HCT116 (cell line): ENCODE measurements at regions not wholly inside any gene's neighbourhood (a gene's known extent, or its start where the extent isn't known, plus 50 kb on each side); places are given as distances from the start of the nearest gene placed in this dataset.

Source experiments
- ATAC-seq: fragments of 200-7000 bp; cut with Tn5 transposase; 2 replicates; pipeline ENCODE4 v1.9.1; 2020; ENCODE audit warnings: mild to moderate bottlenecking, moderate library complexity
- BruUV-seq: library from RNA; stranded (reverse); fragments of 400-500 nt; replicated peaks from 2 replicates; lab custom pipeline; 2021; lab: Mats Ljungman, UMichigan
- CTCF ChIA-PET: fragments of 300-600 bp; sonication (Branson Sonifier 250); formaldehyde crosslinking; loops from one replicate; lab custom pipeline; 2021; ENCODE audit warnings: antibody characterized with exemption; lab: Charles Lee
- POLR2A ChIA-PET: fragments of 300-600, 350-600 bp; sonication (Branson Sonifier 250); formaldehyde crosslinking; loops from one replicate; lab custom pipeline; 2021; ENCODE audit warnings: antibody characterized with exemption; lab: Charles Lee
- RAD21 ChIA-PET, 2 experiments: fragments of 300-600 bp; sonication (Branson Sonifier 250); formaldehyde crosslinking; loops; one replicate each; lab custom pipeline; 2023; ENCODE audit warnings: low total read pairs in 2 of 2; ENCODE audit not compliant: uncharacterized antibody in 2 of 2, unreplicated experiment in 2 of 2, low non-redundant PET in 1 of 2; lab: Charles Lee
- DNase-seq: peaks from one replicate; pipeline ENCODE4 v3.0.0-alpha.2; 2010; ENCODE audit warnings: low read depth, low spot score
- H2AFZ ChIP-seq: fragments of 200-600 bp; shearing (Covaris generic), sonication (generic); 2 replicates; pipeline ENCODE4 v1.6.1; 2017; ENCODE audit warnings: low read depth, mixed run types, mixed read lengths, antibody characterized with exemption, low read length; ENCODE audit not compliant: poor library complexity, severe bottlenecking
- H3K27ac ChIP-seq: 2 replicates; pipeline ENCODE4 v1.5.1; 2012; ENCODE audit warnings: low read depth, low read length
- H3K27me3 ChIP-seq: fragments of 200-600 bp; sonication (generic); 2 replicates; pipeline ENCODE4 v1.6.1; 2016; ENCODE audit warnings: mixed run types, low read length, mixed read lengths; ENCODE audit not compliant: insufficient read depth
- H3K36me3 ChIP-seq, 2 experiments: fragments of 200-500 bp in 1 of 2; fragments of 200-600 bp in 1 of 2; sonication (Bioruptor generic) in 1 of 2; sonication (generic) in 1 of 2; 2 replicates each; pipeline versions ENCODE4 v1.5.1 to v1.6.1; 2014 to 2016; ENCODE audit warnings: low read length in 2 of 2, inconsistent platforms in 1 of 2, mixed read lengths in 1 of 2, mixed run types in 1 of 2; ENCODE audit not compliant: insufficient read depth in 2 of 2, control insufficient read depth in 1 of 2
- H3K4me1 ChIP-seq, 2 experiments: fragments of 200-600 bp in 1 of 2; sonication (generic) in 1 of 2; 2 replicates each; pipeline versions ENCODE4 v1.5.1 to v1.6.1; 2012 to 2017; ENCODE audit warnings: low read length in 2 of 2, inconsistent platforms in 1 of 2, mild to moderate bottlenecking in 1 of 2, mixed read lengths in 1 of 2, mixed run types in 1 of 2, moderate library complexity in 1 of 2; ENCODE audit not compliant: insufficient read depth in 2 of 2, control insufficient read depth in 1 of 2
- H3K4me2 ChIP-seq: fragments of 200-600 bp; sonication (generic); 2 replicates; pipeline ENCODE4 v1.6.1; 2017; ENCODE audit warnings: mixed run types, low read length, mixed read lengths
- H3K4me3 ChIP-seq, 2 experiments: fragments of 200-600 bp in 1 of 2; sonication (generic) in 1 of 2; replicated peaks in 1 of 2; 2 replicates each; pipeline ENCODE4 v1.5.1; 2011 to 2016; ENCODE audit warnings: low read length in 2 of 2, control low read depth in 1 of 2, low read depth in 1 of 2, mild to moderate bottlenecking in 1 of 2, mixed read lengths in 1 of 2, mixed run types in 1 of 2
- H3K79me2 ChIP-seq: fragments of 200-600 bp; sonication (generic); 2 replicates; pipeline ENCODE4 v1.6.1; 2017; ENCODE audit warnings: mild to moderate bottlenecking, mixed run types, low read length, moderate library complexity, mixed read lengths; ENCODE audit not compliant: insufficient read depth
- H3K9ac ChIP-seq: fragments of 200-600 bp; sonication (generic); 2 replicates; pipeline ENCODE4 v1.6.1; 2016; ENCODE audit warnings: low read length, mixed read lengths
- H3K9me2 ChIP-seq: fragments of 200-600 bp; sonication (generic), shearing (Covaris generic); 2 replicates; pipeline ENCODE4 v1.6.1; 2017; ENCODE audit warnings: mixed run types, mild to moderate bottlenecking, moderate library complexity; ENCODE audit not compliant: insufficient read depth
- H3K9me3 ChIP-seq, 2 experiments: fragments of 200-500 bp in 1 of 2; fragments of 200-600 bp in 1 of 2; sonication (Bioruptor generic) in 1 of 2; sonication (generic) in 1 of 2; 2 replicates each; pipeline ENCODE4 v1.6.1; 2014 to 2017; ENCODE audit warnings: low read length in 2 of 2, mixed read lengths in 2 of 2, inconsistent platforms in 1 of 2, low read depth in 1 of 2, mild to moderate bottlenecking in 1 of 2, mixed run types in 1 of 2, moderate library complexity in 1 of 2; ENCODE audit not compliant: control insufficient read depth in 1 of 2, insufficient read depth in 1 of 2
- H4K20me1 ChIP-seq: fragments of 200-600 bp; sonication (generic), shearing (Covaris generic); 2 replicates; pipeline ENCODE4 v1.6.1; 2017; ENCODE audit warnings: mixed run types, mild to moderate bottlenecking, moderate library complexity; ENCODE audit not compliant: insufficient read depth
- CBX3 ChIP-seq: IDR thresholded peaks from 2 replicates; pipeline ENCODE4 v1.6.1; 2012; ENCODE audit warnings: low read depth
- EGR1 ChIP-seq: IDR thresholded peaks from 2 replicates; pipeline ENCODE4 v1.6.1; 2012; ENCODE audit warnings: low read depth
- ELF1 ChIP-seq: IDR thresholded peaks from 2 replicates; pipeline ENCODE4 v1.6.1; 2012; ENCODE audit warnings: low read depth, borderline replicate concordance
- EZH2 ChIP-seq: fragments of 200-600 bp; sonication (generic); IDR thresholded peaks from 2 replicates; pipeline ENCODE4 v1.6.1; 2017; ENCODE audit warnings: antibody characterized with exemption, mixed run types
- EZH2phosphoT487 ChIP-seq: fragments of 200-600 bp; IDR thresholded peaks from 2 replicates; pipeline ENCODE4 v1.6.1; 2018; ENCODE audit warnings: antibody characterized with exemption, borderline replicate concordance
- FOSL1 ChIP-seq: IDR thresholded peaks from 2 replicates; pipeline ENCODE4 v1.6.1; 2012; ENCODE audit warnings: low read depth
- JUND ChIP-seq: IDR thresholded peaks from 2 replicates; pipeline ENCODE4 v1.6.1; 2012
- POLR2AphosphoS5 ChIP-seq: IDR thresholded peaks from 2 replicates; pipeline ENCODE4 v1.6.1; 2011; ENCODE audit warnings: mild to moderate bottlenecking, low read depth, low read length, moderate library complexity
- RAD21 ChIP-seq: IDR thresholded peaks from 2 replicates; pipeline ENCODE4 v1.6.1; 2012; ENCODE audit warnings: low read depth, mild to moderate bottlenecking
- SIN3A ChIP-seq: IDR thresholded peaks from 2 replicates; pipeline ENCODE4 v1.6.1; 2012; ENCODE audit warnings: low read depth
- SP1 ChIP-seq: IDR thresholded peaks from 2 replicates; pipeline ENCODE4 v1.6.1; 2012; ENCODE audit warnings: low read depth
- SRF ChIP-seq: IDR thresholded peaks from 2 replicates; pipeline ENCODE4 v1.6.1; 2012; ENCODE audit warnings: low read depth
- TCF7L2 ChIP-seq: IDR thresholded peaks from 2 replicates; pipeline ENCODE4 v1.7.0; 2011; ENCODE audit warnings: borderline replicate concordance, inconsistent platforms; ENCODE audit not compliant: insufficient read depth, insufficient read length; ENCODE audit errors: extremely low read depth
- YY1 ChIP-seq: IDR thresholded peaks from 2 replicates; pipeline ENCODE4 v1.6.1; 2011; ENCODE audit warnings: low read length, low read depth, moderate library complexity, mild to moderate bottlenecking; ENCODE audit not compliant: insufficient replicate concordance; ENCODE audit errors: extremely low read depth
- ZNF274 ChIP-seq: fragments of 200-500 bp; sonication (Bioruptor generic); IDR thresholded peaks from 2 replicates; pipeline ENCODE4 v1.6.1; 2014; ENCODE audit warnings: mild to moderate bottlenecking, low read depth, low read length, inconsistent platforms
- intact Hi-C: fragments of 100-400 bp; cut with micrococcal nuclease; formaldehyde crosslinking; loops from 2 replicates; pipeline ENCODE4 v1.10.0; 2022
- TF ChIP-seq, protein P1 (sequence below), 3 experiments: fragments of 200-600 bp in 1 of 3; sonication (generic) in 1 of 3; IDR thresholded peaks in 2 of 3; conservative IDR thresholded peaks in 1 of 3; 2 replicates each; pipeline ENCODE4 v1.5.1; 2012 to 2017; ENCODE audit warnings: low read depth in 2 of 3, low read length in 2 of 3, antibody characterized with exemption in 1 of 3, borderline replicate concordance in 1 of 3, control low read depth in 1 of 3, mild to moderate bottlenecking in 1 of 3, mixed read lengths in 1 of 3, mixed run types in 1 of 3, moderate library complexity in 1 of 3; ENCODE audit not compliant: insufficient read depth in 1 of 3
- TF ChIP-seq, protein P2 (sequence below): IDR thresholded peaks from 2 replicates; pipeline ENCODE4 v1.6.1; 2012
- TF ChIP-seq, protein P3 (sequence below): IDR thresholded peaks from 2 replicates; pipeline ENCODE4 v1.6.1; 2011; ENCODE audit warnings: mild to moderate bottlenecking, low read length, moderate library complexity; ENCODE audit not compliant: insufficient replicate concordance; ENCODE audit errors: extremely low read depth
- TF ChIP-seq, protein P4 (sequence below): IDR thresholded peaks from 2 replicates; pipeline ENCODE4 v1.6.1; 2012

DNA sequence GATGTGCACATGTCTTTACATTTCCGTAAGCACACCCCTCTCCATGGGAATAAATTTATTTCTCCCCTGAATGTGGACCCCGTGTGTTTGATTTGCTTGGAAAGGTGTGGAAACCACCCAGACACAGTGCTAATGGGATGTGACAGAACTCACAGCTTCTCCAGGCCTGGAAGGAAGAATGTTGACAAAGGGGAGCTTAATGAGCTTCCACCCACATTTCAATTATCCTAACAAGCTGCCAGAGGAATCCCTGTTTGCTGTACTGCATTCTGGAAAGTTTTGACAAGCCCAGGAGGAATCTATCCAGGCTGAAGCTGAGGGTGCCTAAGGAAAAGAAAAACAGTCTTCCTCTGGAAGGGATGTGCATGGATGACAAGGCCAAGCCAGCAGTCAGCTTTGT is 51.2 kb upstream of the CCDC60 start:
- ATAC-seq (no peak), DNase-seq (no peak)
- Histone ChIP-seq H3K9me3 (no peaks in the 10 kb centered on the region), H3K4me3 (no peak overlapping the region), H3K4me2 (no peak overlapping the region), H4K20me1 (no peaks in the 10 kb centered on the region), H3K4me1 (no peaks in the 10 kb centered on the region), H3K27me3 (peaks cover 61% of the 10 kb centered on the region), H3K27ac (no peak overlapping the region), H3K79me2 (no peaks in the 10 kb centered on the region), H3K9me2 (no peaks in the 10 kb centered on the region), H2AFZ (no peak overlapping the region), H3K36me3 (no peaks in the 10 kb centered on the region), H3K9ac (no peak overlapping the region)
- no TSS peak for BruUV-seq
- RAD21 ChIA-PET, result no interaction called here
- TF ChIP-seq, protein P1, sequence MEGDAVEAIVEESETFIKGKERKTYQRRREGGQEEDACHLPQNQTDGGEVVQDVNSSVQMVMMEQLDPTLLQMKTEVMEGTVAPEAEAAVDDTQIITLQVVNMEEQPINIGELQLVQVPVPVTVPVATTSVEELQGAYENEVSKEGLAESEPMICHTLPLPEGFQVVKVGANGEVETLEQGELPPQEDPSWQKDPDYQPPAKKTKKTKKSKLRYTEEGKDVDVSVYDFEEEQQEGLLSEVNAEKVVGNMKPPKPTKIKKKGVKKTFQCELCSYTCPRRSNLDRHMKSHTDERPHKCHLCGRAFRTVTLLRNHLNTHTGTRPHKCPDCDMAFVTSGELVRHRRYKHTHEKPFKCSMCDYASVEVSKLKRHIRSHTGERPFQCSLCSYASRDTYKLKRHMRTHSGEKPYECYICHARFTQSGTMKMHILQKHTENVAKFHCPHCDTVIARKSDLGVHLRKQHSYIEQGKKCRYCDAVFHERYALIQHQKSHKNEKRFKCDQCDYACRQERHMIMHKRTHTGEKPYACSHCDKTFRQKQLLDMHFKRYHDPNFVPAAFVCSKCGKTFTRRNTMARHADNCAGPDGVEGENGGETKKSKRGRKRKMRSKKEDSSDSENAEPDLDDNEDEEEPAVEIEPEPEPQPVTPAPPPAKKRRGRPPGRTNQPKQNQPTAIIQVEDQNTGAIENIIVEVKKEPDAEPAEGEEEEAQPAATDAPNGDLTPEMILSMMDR (IDR thresholded peaks at IDR 0.05 in 2 of 3, conservative IDR thresholded peaks at IDR 0.05 in 1 of 3; ENCODE audit: borderline replicate concordance in 1 of 3, insufficient read depth in 1 of 3, low read depth in 2 of 3, low read length in 2 of 3), result no peak
- TF ChIP-seq TCF7L2, result no peak
- TF ChIP-seq SP1, result no peak
- no peak for TF ChIP-seq ELF1
- TF ChIP-seq, protein P2, sequence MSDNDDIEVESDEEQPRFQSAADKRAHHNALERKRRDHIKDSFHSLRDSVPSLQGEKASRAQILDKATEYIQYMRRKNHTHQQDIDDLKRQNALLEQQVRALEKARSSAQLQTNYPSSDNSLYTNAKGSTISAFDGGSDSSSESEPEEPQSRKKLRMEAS, result no peak
- TF ChIP-seq EZH2phosphoT487, result no peak
- no peak for TF ChIP-seq CBX3
- TF ChIP-seq, protein P3, sequence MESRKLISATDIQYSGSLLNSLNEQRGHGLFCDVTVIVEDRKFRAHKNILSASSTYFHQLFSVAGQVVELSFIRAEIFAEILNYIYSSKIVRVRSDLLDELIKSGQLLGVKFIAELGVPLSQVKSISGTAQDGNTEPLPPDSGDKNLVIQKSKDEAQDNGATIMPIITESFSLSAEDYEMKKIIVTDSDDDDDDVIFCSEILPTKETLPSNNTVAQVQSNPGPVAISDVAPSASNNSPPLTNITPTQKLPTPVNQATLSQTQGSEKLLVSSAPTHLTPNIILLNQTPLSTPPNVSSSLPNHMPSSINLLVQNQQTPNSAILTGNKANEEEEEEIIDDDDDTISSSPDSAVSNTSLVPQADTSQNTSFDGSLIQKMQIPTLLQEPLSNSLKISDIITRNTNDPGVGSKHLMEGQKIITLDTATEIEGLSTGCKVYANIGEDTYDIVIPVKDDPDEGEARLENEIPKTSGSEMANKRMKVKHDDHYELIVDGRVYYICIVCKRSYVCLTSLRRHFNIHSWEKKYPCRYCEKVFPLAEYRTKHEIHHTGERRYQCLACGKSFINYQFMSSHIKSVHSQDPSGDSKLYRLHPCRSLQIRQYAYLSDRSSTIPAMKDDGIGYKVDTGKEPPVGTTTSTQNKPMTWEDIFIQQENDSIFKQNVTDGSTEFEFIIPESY, result no peak
- no peak for TF ChIP-seq ZNF274
- no peak for TF ChIP-seq YY1
- TF ChIP-seq JUND, result no peak
- no peak for TF ChIP-seq EGR1
- TF ChIP-seq POLR2AphosphoS5, result no peak
- TF ChIP-seq FOSL1, result no peak
- TF ChIP-seq SRF, result no peak
- no peak for TF ChIP-seq RAD21
- no peak for TF ChIP-seq EZH2
- TF ChIP-seq SIN3A, result no peak
- TF ChIP-seq, protein P4, sequence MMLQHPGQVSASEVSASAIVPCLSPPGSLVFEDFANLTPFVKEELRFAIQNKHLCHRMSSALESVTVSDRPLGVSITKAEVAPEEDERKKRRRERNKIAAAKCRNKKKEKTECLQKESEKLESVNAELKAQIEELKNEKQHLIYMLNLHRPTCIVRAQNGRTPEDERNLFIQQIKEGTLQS, result no peak
- CTCF ChIA-PET, result no interaction called here
- POLR2A ChIA-PET, result no interaction called here
- intact Hi-C loops, result no loop called here
